ENCODE measurements at regions not wholly inside any gene's neighbourhood (a gene's known extent, or its start where the extent isn't known, plus 50 kb on each side); places are given as distances from the start of the nearest gene placed in this dataset.
"Not testable (repeated sequence)": the region's sequence is repeated elsewhere in the genome, so short reads cannot be mapped to it uniquely, and the experiment has no call there.

GRCh38 chr5:143979044-143979690 is 167.2 kb downstream of the HMHB1 start:
- WGBS (ENCODE audit: insufficient coverage) = no CpG with 5 or more reads among the region's 1 CpG
- no peak overlapping the region for H3K9ac ChIP-seq (ENCODE audit: low read length)
- no peaks in the 10 kb centered on the region for H3K9me3 Mint-ChIP-seq (ENCODE audit: insufficient read depth)
- H3K27me3 Mint-ChIP-seq = no peaks in the 10 kb centered on the region
- DNase-seq = no peak
- POLR2A ChIA-PET = no interaction called here
- H3K4me3 ChIP-seq (ENCODE audit: control extremely low read depth in 1 of 5, extremely low read depth in 1 of 5, insufficient read depth in 1 of 5, low read depth in 2 of 5, low read length in 4 of 5) = no peak overlapping the region
- TF ChIP-seq CTCF (IDR thresholded peaks at IDR 0.05) (no peak), EZH2 (IDR thresholded peaks at IDR 0.05; ENCODE audit: borderline replicate concordance, insufficient read depth, low read depth, low read length, poor library complexity, severe bottlenecking) (no peak)
- no peak for ATAC-seq (ENCODE audit: low read depth)
- no peak overlapping the region for H3K4me2 ChIP-seq (replicated peaks; ENCODE audit: low read depth, low read length, poor library complexity, severe bottlenecking)
- H3K4me3 Mint-ChIP-seq = no peak overlapping the region
- no peaks in the 10 kb centered on the region for H3K9me3 ChIP-seq (ENCODE audit: control extremely low read depth in 1 of 3, control insufficient read depth in 2 of 3, insufficient read depth in 1 of 3, low read length in 2 of 3)
- intact Hi-C loops (cut with micrococcal nuclease) = no loop called here
- no peaks in the 10 kb centered on the region for H3K79me2 ChIP-seq (ENCODE audit: control insufficient read depth, insufficient read depth, low read length)
- H4K20me1 ChIP-seq (ENCODE audit: control insufficient read depth, insufficient read depth, low read length, poor library complexity, severe bottlenecking) = no peaks in the 10 kb centered on the region
- H3K27ac Mint-ChIP-seq = no peak overlapping the region
- CTCF ChIA-PET = no interaction called here
- H3K4me1 Mint-ChIP-seq = peaks cover 3% of the 10 kb centered on the region
- peaks cover 0 to 3% (median 0%) of the 10 kb centered on the region in 4 experiments for H3K27me3 ChIP-seq (replicated peaks in 1 of 4; ENCODE audit: control extremely low read depth in 1 of 4, control insufficient read depth in 3 of 4, insufficient read depth in 4 of 4, low read length in 3 of 4)
- H3K27ac ChIP-seq (ENCODE audit: low read length in 2 of 2) = no peak overlapping the region
- no peaks in the 10 kb centered on the region for H3K4me1 ChIP-seq (ENCODE audit: control insufficient read depth in 2 of 2, insufficient read depth in 2 of 2, low read length in 2 of 2)
- H3K36me3 ChIP-seq (replicated peaks in 1 of 2; ENCODE audit: control extremely low read depth in 1 of 2, control insufficient read depth in 1 of 2, extremely low read depth in 1 of 2, insufficient read depth in 2 of 2, low read length in 1 of 2) = no peaks in the 10 kb centered on the region
- no peak overlapping the region for H2AFZ ChIP-seq (ENCODE audit: insufficient read depth, low read depth, low read length, poor library complexity, severe bottlenecking)

GRCh38 chr5:143980506-143980905 is 168.5 kb downstream of the HMHB1 start:
- Histone ChIP-seq H4K20me1 (ENCODE audit: control insufficient read depth, insufficient read depth, low read length, poor library complexity, severe bottlenecking) (no peaks in the 10 kb centered on the region), H3K79me2 (ENCODE audit: control insufficient read depth, insufficient read depth, low read length) (no peaks in the 10 kb centered on the region), H2AFZ (ENCODE audit: insufficient read depth, low read depth, low read length, poor library complexity, severe bottlenecking) (no peak overlapping the region), H3K4me2 (replicated peaks; ENCODE audit: low read depth, low read length, poor library complexity, severe bottlenecking) (no peak overlapping the region), H3K4me1 (ENCODE audit: control insufficient read depth in 2 of 2, insufficient read depth in 2 of 2, low read length in 2 of 2) (no peaks in the 10 kb centered on the region), H3K27me3 (replicated peaks in 1 of 4; ENCODE audit: control extremely low read depth in 1 of 4, control insufficient read depth in 3 of 4, insufficient read depth in 4 of 4, low read length in 3 of 4) (peaks cover 0 to 3% (median 0%) of the 10 kb centered on the region in 4 experiments), H3K9ac (ENCODE audit: low read length) (no peak overlapping the region), H3K36me3 (replicated peaks in 1 of 2; ENCODE audit: control extremely low read depth in 1 of 2, control insufficient read depth in 1 of 2, extremely low read depth in 1 of 2, insufficient read depth in 2 of 2, low read length in 1 of 2) (no peaks in the 10 kb centered on the region), H3K27ac (ENCODE audit: low read length in 2 of 2) (no peak overlapping the region), H3K9me3 (ENCODE audit: control extremely low read depth in 1 of 3, control insufficient read depth in 2 of 3, insufficient read depth in 1 of 3, low read length in 2 of 3) (no peaks in the 10 kb centered on the region), H3K4me3 (ENCODE audit: control extremely low read depth in 1 of 5, extremely low read depth in 1 of 5, insufficient read depth in 1 of 5, low read depth in 2 of 5, low read length in 4 of 5) (no peak overlapping the region)
- no peak for ATAC-seq (ENCODE audit: low read depth)
- TF ChIP-seq EZH2 (IDR thresholded peaks at IDR 0.05; ENCODE audit: borderline replicate concordance, insufficient read depth, low read depth, low read length, poor library complexity, severe bottlenecking) = no peak
- TF ChIP-seq CTCF (IDR thresholded peaks at IDR 0.05) = no peak
- Mint-ChIP-seq H3K27ac (no peak overlapping the region), H3K4me1 (no peaks in the 10 kb centered on the region), H3K27me3 (no peaks in the 10 kb centered on the region), H3K9me3 (ENCODE audit: insufficient read depth) (no peaks in the 10 kb centered on the region), H3K4me3 (no peak overlapping the region)
- ChIA-PET POLR2A (no interaction called here), CTCF (no interaction called here)
- DNase-seq = no peak
- intact Hi-C loops (cut with micrococcal nuclease) = no loop called here
- 98% methylated on average over 6 of the region's 6 CpGs for WGBS (ENCODE audit: insufficient coverage)

GRCh38 chr5:143982957-143983356 is 171.0 kb downstream of the HMHB1 start:
- H3K4me1 Mint-ChIP-seq; H3K79me2 ChIP-seq (ENCODE audit: control insufficient read depth, insufficient read depth, low read length); H3K9me3 Mint-ChIP-seq (ENCODE audit: insufficient read depth); H3K27ac ChIP-seq (ENCODE audit: low read length in 2 of 2); H3K27me3 Mint-ChIP-seq; H3K4me3 Mint-ChIP-seq; H3K9me3 ChIP-seq (ENCODE audit: control extremely low read depth in 1 of 3, control insufficient read depth in 2 of 3, insufficient read depth in 1 of 3, low read length in 2 of 3); H3K4me2 ChIP-seq (replicated peaks; ENCODE audit: low read depth, low read length, poor library complexity, severe bottlenecking); H3K4me1 ChIP-seq (ENCODE audit: control insufficient read depth in 2 of 2, insufficient read depth in 2 of 2, low read length in 2 of 2); ATAC-seq (ENCODE audit: low read depth); intact Hi-C loops (cut with micrococcal nuclease); H3K9ac ChIP-seq (ENCODE audit: low read length); H3K36me3 ChIP-seq (replicated peaks in 1 of 2; ENCODE audit: control extremely low read depth in 1 of 2, control insufficient read depth in 1 of 2, extremely low read depth in 1 of 2, insufficient read depth in 2 of 2, low read length in 1 of 2); H4K20me1 ChIP-seq (ENCODE audit: control insufficient read depth, insufficient read depth, low read length, poor library complexity, severe bottlenecking); H3K27me3 ChIP-seq (replicated peaks in 1 of 4; ENCODE audit: control extremely low read depth in 1 of 4, control insufficient read depth in 3 of 4, insufficient read depth in 4 of 4, low read length in 3 of 4); POLR2A ChIA-PET; H3K27ac Mint-ChIP-seq; H2AFZ ChIP-seq (ENCODE audit: insufficient read depth, low read depth, low read length, poor library complexity, severe bottlenecking); DNase-seq; H3K4me3 ChIP-seq (ENCODE audit: control extremely low read depth in 1 of 5, extremely low read depth in 1 of 5, insufficient read depth in 1 of 5, low read depth in 2 of 5, low read length in 4 of 5): not testable (repeated sequence)
- no CpG with 5 or more reads among the region's 4 CpGs for WGBS (ENCODE audit: insufficient coverage)
- CTCF ChIA-PET = interaction anchor here (0.8 kb wide), 1 partner anchor 1275 kb away, joined by 3 read pairs; no protein-coding TSS in a partner anchor
